BJ (cell line): ENCODE measurements at regions not wholly inside any gene's neighbourhood (a gene's known extent, or its start where the extent isn't known, plus 50 kb on each side); places are given as distances from the start of the nearest gene placed in this dataset.

Experiments
- CTCF ChIA-PET: fragments of 350-600 bp; formaldehyde crosslinking; extraction: SDS; loops from one replicate; lab custom pipeline; 2021; ENCODE audit warnings: antibody characterized with exemption, inconsistent platforms; lab: Yijun Ruan, JAX
- POLR2A ChIA-PET: fragments of 300-600 bp; sonication (Branson Sonifier 250); formaldehyde crosslinking; extraction: SDS; loops from one replicate; lab custom pipeline; 2021; ENCODE audit warnings: antibody characterized with exemption; lab: Charles Lee
- DNase-seq: peaks from one replicate; pipeline ENCODE4 v3.0.0-alpha.2; 2011; ENCODE audit warnings: low read depth
- H3K27me3 ChIP-seq: 2 replicates; pipeline ENCODE4 v1.6.0; 2011; ENCODE audit warnings: low read length; ENCODE audit not compliant: control insufficient read depth, insufficient read depth
- H3K36me3 ChIP-seq: 2 replicates; pipeline ENCODE4 v1.5.1; 2011; ENCODE audit warnings: low read length; ENCODE audit not compliant: control insufficient read depth, insufficient read depth
- H3K4me3 ChIP-seq: 2 replicates; pipeline ENCODE4 v1.5.1; 2011; ENCODE audit warnings: low read depth, mild to moderate bottlenecking, control low read depth, low read length
- CTCF ChIP-seq: IDR thresholded peaks from 2 replicates; pipeline ENCODE4 v1.5.1; 2011; ENCODE audit warnings: low read depth, mild to moderate bottlenecking, control low read depth, inconsistent platforms, low read length, moderate library complexity; ENCODE audit not compliant: insufficient read depth

GRCh38 chr4:43325220-43325967 lies 432.9 kb downstream of the GRXCR1 start:
- Histone ChIP-seq H3K27me3 (no peaks in the 10 kb centered on the region), H3K4me3 (no peak overlapping the region), H3K36me3 (no peaks in the 10 kb centered on the region)
- POLR2A ChIA-PET = no interaction called here
- no peak for DNase-seq
- CTCF ChIA-PET = no interaction called here
- no peak for TF ChIP-seq CTCF

- POLR2A ChIA-PET = no interaction called here
Measured at GRCh38 chr4:43330288-43330687, 437.8 kb downstream of the GRXCR1 start.

GRCh38 chr4:43331226-43332051 lies 438.9 kb downstream of the GRXCR1 start:
- Histone ChIP-seq H3K36me3 (no peaks in the 10 kb centered on the region), H3K4me3 (no peak overlapping the region), H3K27me3 (no peaks in the 10 kb centered on the region)
- no peak for DNase-seq
- CTCF ChIA-PET = no interaction called here
- POLR2A ChIA-PET = no interaction called here
- no peak for TF ChIP-seq CTCF

More at GRCh38 chr4:43330288-43330687, 437.8 kb downstream of the GRXCR1 start:
- TF ChIP-seq CTCF = no peak
- no peak for DNase-seq
- Histone ChIP-seq H3K36me3 (no peaks in the 10 kb centered on the region), H3K27me3 (no peaks in the 10 kb centered on the region), H3K4me3 (no peak overlapping the region)
- CTCF ChIA-PET = no interaction called here

- Histone ChIP-seq H3K27me3 (no peaks in the 10 kb centered on the region), H3K36me3 (no peaks in the 10 kb centered on the region), H3K4me3 (no peak overlapping the region)
- ChIA-PET CTCF (no interaction called here), POLR2A (no interaction called here)
- TF ChIP-seq CTCF = no peak
- DNase-seq = no peak
Measured at GRCh38 chr4:43332052-43332425, 439.5 kb downstream of the GRXCR1 start.

- Histone ChIP-seq H3K4me3 (no peak overlapping the region), H3K36me3 (no peaks in the 10 kb centered on the region), H3K27me3 (no peaks in the 10 kb centered on the region)
- DNase-seq = no peak
- TF ChIP-seq CTCF = no peak
- ChIA-PET POLR2A (no interaction called here), CTCF (no interaction called here)
Measured at GRCh38 chr4:43337707-43338106, 445.2 kb downstream of the GRXCR1 start.
